ENCODE measurements at regions not wholly inside any gene's neighbourhood (a gene's known extent, or its start where the extent isn't known, plus 50 kb on each side); places are given as distances from the start of the nearest gene placed in this dataset.

GRCh38 chr6:137762168-137763090 lies 104.6 kb upstream of the TNFAIP3 start:
- Histone ChIP-seq H3K4me3 (ENCODE audit: low read length in 2 of 2) (no peak overlapping the region), H3K4me1 (ENCODE audit: control insufficient read depth in 1 of 2, insufficient read depth in 2 of 2, low read length in 2 of 2) (no peaks in the 10 kb centered on the region), H3K27me3 (ENCODE audit: control insufficient read depth in 1 of 2, insufficient read depth in 2 of 2, low read length in 1 of 2) (no peaks in the 10 kb centered on the region), H3K36me3 (ENCODE audit: control insufficient read depth in 1 of 2, insufficient read depth in 2 of 2, low read length in 1 of 2) (no peaks in the 10 kb centered on the region), H3K27ac (ENCODE audit: low read depth in 1 of 2, low read length in 2 of 2) (no peak overlapping the region), H3K9me3 (ENCODE audit: control insufficient read depth, low read length) (no peaks in the 10 kb centered on the region)
- intact Hi-C loops (cut with DNase I): no loop called here
- DNase-seq (no peak), ATAC-seq (ENCODE audit: low FRiP score) (no peak)
- WGBS, 2 donors: 91 to 99% methylated on average over 1 of the region's 1 CpG

GRCh38 chr6:137763436-137763835 lies 103.6 kb upstream of the TNFAIP3 start:
- H3K9me3 ChIP-seq (ENCODE audit: control insufficient read depth, low read length): no peaks in the 10 kb centered on the region
- no peaks in the 10 kb centered on the region for H3K27me3 ChIP-seq (ENCODE audit: control insufficient read depth in 1 of 2, insufficient read depth in 2 of 2, low read length in 1 of 2)
- DNase-seq: no peak
- H3K4me1 ChIP-seq (ENCODE audit: control insufficient read depth in 1 of 2, insufficient read depth in 2 of 2, low read length in 2 of 2): no peaks in the 10 kb centered on the region
- intact Hi-C loops (cut with DNase I): no loop called here
- no peaks in the 10 kb centered on the region for H3K36me3 ChIP-seq (ENCODE audit: control insufficient read depth in 1 of 2, insufficient read depth in 2 of 2, low read length in 1 of 2)
- no peak for ATAC-seq (ENCODE audit: low FRiP score)
- WGBS, 2 donors: 100% methylated on average over 1 of the region's 1 CpG
- no peak overlapping the region for H3K27ac ChIP-seq (ENCODE audit: low read depth in 1 of 2, low read length in 2 of 2)
- H3K4me3 ChIP-seq (ENCODE audit: low read length in 2 of 2): no peak overlapping the region

- Histone ChIP-seq H3K4me1 (ENCODE audit: control insufficient read depth in 1 of 2, insufficient read depth in 2 of 2, low read length in 2 of 2) (no peaks in the 10 kb centered on the region), H3K27ac (ENCODE audit: low read depth in 1 of 2, low read length in 2 of 2) (no peak overlapping the region), H3K27me3 (ENCODE audit: control insufficient read depth in 1 of 2, insufficient read depth in 2 of 2, low read length in 1 of 2) (no peaks in the 10 kb centered on the region), H3K9me3 (ENCODE audit: control insufficient read depth, low read length) (no peaks in the 10 kb centered on the region), H3K4me3 (ENCODE audit: low read length in 2 of 2) (no peak overlapping the region), H3K36me3 (ENCODE audit: control insufficient read depth in 1 of 2, insufficient read depth in 2 of 2, low read length in 1 of 2) (no peaks in the 10 kb centered on the region)
- ATAC-seq (ENCODE audit: low FRiP score): no peak
- 93 to 100% methylated on average over 1 of the region's 1 CpG for WGBS, 2 donors
- intact Hi-C loops (cut with DNase I): no loop called here
- no peak for DNase-seq
Measured at GRCh38 chr6:137763886-137764285, 103.2 kb upstream of the TNFAIP3 start.

- H3K27ac ChIP-seq (ENCODE audit: low read depth in 1 of 2, low read length in 2 of 2): no peak overlapping the region
- no peaks in the 10 kb centered on the region for H3K27me3 ChIP-seq (ENCODE audit: control insufficient read depth in 1 of 2, insufficient read depth in 2 of 2, low read length in 1 of 2)
- ATAC-seq (ENCODE audit: low FRiP score): no peak
- intact Hi-C loops (cut with DNase I): no loop called here
- no peak overlapping the region for H3K4me3 ChIP-seq (ENCODE audit: low read length in 2 of 2)
- H3K36me3 ChIP-seq (ENCODE audit: control insufficient read depth in 1 of 2, insufficient read depth in 2 of 2, low read length in 1 of 2): no peaks in the 10 kb centered on the region
- H3K4me1 ChIP-seq (ENCODE audit: control insufficient read depth in 1 of 2, insufficient read depth in 2 of 2, low read length in 2 of 2): no peaks in the 10 kb centered on the region
- H3K9me3 ChIP-seq (ENCODE audit: control insufficient read depth, low read length): no peaks in the 10 kb centered on the region
- no peak for DNase-seq
Measured at GRCh38 chr6:137764464-137764863, 102.6 kb upstream of the TNFAIP3 start.

- Histone ChIP-seq H3K27ac (ENCODE audit: low read depth in 1 of 2, low read length in 2 of 2) (no peak overlapping the region), H3K27me3 (ENCODE audit: control insufficient read depth in 1 of 2, insufficient read depth in 2 of 2, low read length in 1 of 2) (no peaks in the 10 kb centered on the region), H3K9me3 (ENCODE audit: control insufficient read depth, low read length) (peaks cover 1% of the 10 kb centered on the region), H3K4me3 (ENCODE audit: low read length in 2 of 2) (no peak overlapping the region), H3K4me1 (ENCODE audit: control insufficient read depth in 1 of 2, insufficient read depth in 2 of 2, low read length in 2 of 2) (no peaks in the 10 kb centered on the region), H3K36me3 (ENCODE audit: control insufficient read depth in 1 of 2, insufficient read depth in 2 of 2, low read length in 1 of 2) (no peaks in the 10 kb centered on the region)
- intact Hi-C loops (cut with DNase I): no loop called here
- no peak for ATAC-seq (ENCODE audit: low FRiP score)
- 87 to 88% methylated on average over 2 of the region's 2 CpGs for WGBS, 2 donors
- DNase-seq: no peak
Measured at GRCh38 chr6:137765059-137765458, 102.0 kb upstream of the TNFAIP3 start.

GRCh38 chr6:137766596-137767370 lies 100.3 kb upstream of the TNFAIP3 start:
- no peak for DNase-seq
- intact Hi-C loops (cut with DNase I): no loop called here
- Histone ChIP-seq H3K27me3 (ENCODE audit: control insufficient read depth in 1 of 2, insufficient read depth in 2 of 2, low read length in 1 of 2) (no peaks in the 10 kb centered on the region), H3K27ac (ENCODE audit: low read depth in 1 of 2, low read length in 2 of 2) (no peak overlapping the region), H3K36me3 (ENCODE audit: control insufficient read depth in 1 of 2, insufficient read depth in 2 of 2, low read length in 1 of 2) (no peaks in the 10 kb centered on the region), H3K4me1 (ENCODE audit: control insufficient read depth in 1 of 2, insufficient read depth in 2 of 2, low read length in 2 of 2) (no peaks in the 10 kb centered on the region), H3K9me3 (ENCODE audit: control insufficient read depth, low read length) (peaks cover 2% of the 10 kb centered on the region), H3K4me3 (ENCODE audit: low read length in 2 of 2) (no peak overlapping the region)
- 84 to 87% methylated on average over 5 of the region's 5 CpGs for WGBS, 2 donors
- no peak for ATAC-seq (ENCODE audit: low FRiP score)

- H3K4me1 ChIP-seq (ENCODE audit: control insufficient read depth in 1 of 2, insufficient read depth in 2 of 2, low read length in 2 of 2): no peaks in the 10 kb centered on the region
- H3K36me3 ChIP-seq (ENCODE audit: control insufficient read depth in 1 of 2, insufficient read depth in 2 of 2, low read length in 1 of 2): no peaks in the 10 kb centered on the region
- intact Hi-C loops (cut with DNase I): no loop called here
- DNase-seq: no peak
- H3K27me3 ChIP-seq (ENCODE audit: control insufficient read depth in 1 of 2, insufficient read depth in 2 of 2, low read length in 1 of 2): no peaks in the 10 kb centered on the region
- no peak for ATAC-seq (ENCODE audit: low FRiP score)
- 92 to 96% methylated on average over 2 of the region's 2 CpGs for WGBS, 2 donors
- peaks cover 2% of the 10 kb centered on the region for H3K9me3 ChIP-seq (ENCODE audit: control insufficient read depth, low read length)
- no peak overlapping the region for H3K4me3 ChIP-seq (ENCODE audit: low read length in 2 of 2)
- no peak overlapping the region for H3K27ac ChIP-seq (ENCODE audit: low read depth in 1 of 2, low read length in 2 of 2)
Measured at GRCh38 chr6:137767465-137767864, 99.6 kb upstream of the TNFAIP3 start.

- H3K27me3 ChIP-seq (ENCODE audit: control insufficient read depth in 1 of 2, insufficient read depth in 2 of 2, low read length in 1 of 2): no peaks in the 10 kb centered on the region
Measured at GRCh38 chr6:137767911-137768690, 99.0 kb upstream of the TNFAIP3 start.

More at GRCh38 chr6:137767911-137768690, 99.0 kb upstream of the TNFAIP3 start:
- no peak overlapping the region for H3K27ac ChIP-seq (ENCODE audit: low read depth in 1 of 2, low read length in 2 of 2)
- no peaks in the 10 kb centered on the region for H3K36me3 ChIP-seq (ENCODE audit: control insufficient read depth in 1 of 2, insufficient read depth in 2 of 2, low read length in 1 of 2)
- WGBS, 2 donors: 68 to 79% methylated on average over 5 of the region's 5 CpGs
- no peaks in the 10 kb centered on the region for H3K4me1 ChIP-seq (ENCODE audit: control insufficient read depth in 1 of 2, insufficient read depth in 2 of 2, low read length in 2 of 2)
- intact Hi-C loops (cut with DNase I): no loop called here
- H3K9me3 ChIP-seq (ENCODE audit: control insufficient read depth, low read length): peaks cover 2% of the 10 kb centered on the region
- ATAC-seq (ENCODE audit: low FRiP score) (no peak), DNase-seq (no peak)
- H3K4me3 ChIP-seq (ENCODE audit: low read length in 2 of 2): no peak overlapping the region

Measured in aorta (tissue), 5 donors.